Endothelial cell of umbilical vein (primary cell): ENCODE measurements at regions not wholly inside any gene's neighbourhood (a gene's known extent, or its start where the extent isn't known, plus 50 kb on each side); places are given as distances from the start of the nearest gene placed in this dataset.

Experiments
- BruUV-seq: library from RNA; stranded (reverse); fragments of 400-500 nt; replicated peaks from 2 replicates; lab custom pipeline; 2021; lab: Mats Ljungman, UMichigan
- CTCF ChIA-PET: fragments of 300-600, 350-600 bp; sonication (Branson Sonifier 250); formaldehyde crosslinking; loops from one replicate; lab custom pipeline; 2021; ENCODE audit warnings: antibody characterized with exemption, inconsistent platforms; lab: Charles Lee
- POLR2A ChIA-PET: fragments of 300-600, 350-600 bp; sonication (Branson Sonifier 250); formaldehyde crosslinking; loops from one replicate; lab custom pipeline; 2021; ENCODE audit warnings: antibody characterized with exemption, inconsistent platforms; lab: Charles Lee
- DNase-seq: peaks from one replicate; pipeline ENCODE4 v3.0.0-alpha.2; 2011; ENCODE audit warnings: low read depth, low spot score
- FAIRE-seq: peaks from 2 replicates; lab custom pipeline; 2011; peaks lifted over from hg19 to GRCh38; lab: Jason Lieb, UNC
- H2AFZ ChIP-seq: 2 replicates; pipeline ENCODE4 v1.6.0; 2012; ENCODE audit warnings: low read depth, low read length, control low read depth, inconsistent platforms
- H3K27ac ChIP-seq: 2 replicates; pipeline ENCODE4 v1.5.1; 2011; ENCODE audit warnings: low read depth, mild to moderate bottlenecking, control low read depth, low read length, moderate library complexity; ENCODE audit not compliant: insufficient read depth
- H3K27me3 ChIP-seq, 2 experiments: 2 replicates each; pipeline versions ENCODE4 v1.6.0 to v1.6.1; 2011; ENCODE audit warnings: low read length in 2 of 2, mixed read lengths in 1 of 2; ENCODE audit not compliant: control insufficient read depth in 2 of 2, insufficient read depth in 2 of 2
- H3K36me3 ChIP-seq, 2 experiments: 2 replicates in 1 of 2; 3 replicates in 1 of 2; pipeline ENCODE4 v1.5.1; 2011; ENCODE audit warnings: low read length in 2 of 2, mild to moderate bottlenecking in 1 of 2, moderate library complexity in 1 of 2; ENCODE audit not compliant: control insufficient read depth in 2 of 2, insufficient read depth in 2 of 2; ENCODE audit errors: extremely low read depth in 1 of 2
- H3K4me1 ChIP-seq: 3 replicates; pipeline ENCODE4 v1.5.1; 2011; ENCODE audit warnings: mild to moderate bottlenecking, low read length; ENCODE audit not compliant: control insufficient read depth, insufficient read depth; ENCODE audit errors: extremely low read depth
- H3K4me2 ChIP-seq: 2 replicates; pipeline ENCODE4 v1.6.1; 2011; ENCODE audit warnings: low read length, control low read depth, mixed read lengths; ENCODE audit not compliant: insufficient read depth
- H3K4me3 ChIP-seq, 3 experiments: fragments of 200-600 bp in 1 of 3; sonication (generic), shearing (Covaris generic) in 1 of 3; replicated peaks in 1 of 3; 2 replicates each; pipeline ENCODE4 v1.5.1; 2011 to 2016; ENCODE audit warnings: control low read depth in 3 of 3, low read length in 3 of 3, mild to moderate bottlenecking in 2 of 3, inconsistent platforms in 1 of 3, low read depth in 1 of 3, moderate library complexity in 1 of 3; ENCODE audit not compliant: insufficient read depth in 1 of 3
- H3K79me2 ChIP-seq: 2 replicates; pipeline ENCODE4 v1.6.0; 2012; ENCODE audit warnings: low read length, inconsistent platforms; ENCODE audit not compliant: control insufficient read depth, insufficient read depth
- H3K9ac ChIP-seq: replicated peaks from 2 replicates; pipeline ENCODE3; 2011; ENCODE audit warnings: low read length, control low read depth; ENCODE audit not compliant: insufficient read depth; ENCODE audit errors: extremely low read depth
- H3K9me1 ChIP-seq: replicated peaks from 3 replicates; pipeline ENCODE4 v1.6.0; 2011; ENCODE audit warnings: mild to moderate bottlenecking, low read length; ENCODE audit not compliant: control insufficient read depth, insufficient read depth; ENCODE audit errors: extremely low read depth
- H3K9me3 ChIP-seq: replicated peaks from 2 replicates; pipeline ENCODE4 v1.5.1; 2012; ENCODE audit warnings: low read length, inconsistent platforms; ENCODE audit not compliant: control insufficient read depth, insufficient read depth
- H4K20me1 ChIP-seq: replicated peaks from 2 replicates; pipeline ENCODE3; 2011; ENCODE audit warnings: mild to moderate bottlenecking, low read length; ENCODE audit not compliant: control insufficient read depth, insufficient read depth; ENCODE audit errors: extremely low read depth
- EZH2 ChIP-seq: IDR thresholded peaks from 2 replicates; pipeline ENCODE4 v1.6.1; 2012; ENCODE audit warnings: borderline replicate concordance, low read depth, mild to moderate bottlenecking, moderate library complexity, low read length, inconsistent platforms; ENCODE audit not compliant: severe bottlenecking
- FOS ChIP-seq: IDR thresholded peaks from 2 replicates; pipeline ENCODE4 v1.6.1; 2011; ENCODE audit warnings: mild to moderate bottlenecking, low read length, moderate library complexity, borderline replicate concordance; ENCODE audit not compliant: insufficient read depth
- GATA2 ChIP-seq: IDR thresholded peaks from 2 replicates; pipeline ENCODE4 v1.7.0; 2011; ENCODE audit warnings: low read depth, mild to moderate bottlenecking, moderate library complexity, mixed read lengths, low read length; ENCODE audit not compliant: insufficient read length, insufficient read depth
- JUN ChIP-seq: IDR thresholded peaks from 2 replicates; pipeline ENCODE4 v1.6.1; 2011; ENCODE audit warnings: borderline replicate concordance, low read depth; ENCODE audit not compliant: insufficient read length, insufficient read depth
- MAX ChIP-seq: IDR thresholded peaks from 2 replicates; pipeline ENCODE4 v1.6.1; 2011; ENCODE audit not compliant: insufficient read depth, insufficient read length
- POLR2AphosphoS5 ChIP-seq: IDR thresholded peaks from 2 replicates; pipeline ENCODE4 v1.6.1; 2012; ENCODE audit warnings: low read depth, mild to moderate bottlenecking, control low read depth, low read length, moderate library complexity; ENCODE audit not compliant: insufficient read depth
- dilution Hi-C: fragments of 300-500 bp; cut with MboI; formaldehyde crosslinking; loops from one replicate; pipeline ENCODE4 v1.15.0; 2019; ENCODE audit warnings: low sequenced_read_pairs; ENCODE audit not compliant: extremely low pct_ligation_motif_present
- intact Hi-C: fragments of 100-400 bp; cut with micrococcal nuclease; formaldehyde crosslinking; loops from one replicate; pipeline ENCODE4 v1.10.0; 2022
- TF ChIP-seq, protein P1 (sequence below), 2 donors: IDR thresholded peaks; 1 replicate in 1 of 2; 2 replicates in 1 of 2; pipeline ENCODE4 v1.5.1; 2011; ENCODE audit warnings: low read length in 2 of 2, mild to moderate bottlenecking in 2 of 2, moderate library complexity in 2 of 2, control low read depth in 1 of 2, inconsistent platforms in 1 of 2, low read depth in 1 of 2; ENCODE audit not compliant: insufficient read depth in 1 of 2; ENCODE audit errors: extremely low read depth in 1 of 2

GRCh38 chr5:138655530-138656190, 80.5 kb upstream of the HSPA9 start:
- dilution Hi-C loops: no loop called here
- Histone ChIP-seq H2AFZ (no peak overlapping the region), H3K4me1 (peaks cover 8% of the 10 kb centered on the region), H3K79me2 (no peaks in the 10 kb centered on the region), H3K9ac (no peak overlapping the region), H3K9me1 (no peaks in the 10 kb centered on the region), H3K9me3 (no peaks in the 10 kb centered on the region), H3K36me3 (no peaks in the 10 kb centered on the region), H3K4me2 (no peak overlapping the region), H3K4me3 (no peak overlapping the region), H3K27ac (no peak overlapping the region), H3K27me3 (peaks cover 2 to 3% of the 10 kb centered on the region in 2 experiments), H4K20me1 (no peaks in the 10 kb centered on the region)
- DNase-seq (peak; percentile 67), FAIRE-seq (peak; percentile 62)
- ChIA-PET CTCF (interaction anchor here (1.0 to 2.7 kb wide), 3 partner anchors 14 to 134 kb away, joined by 3 to 6 read pairs (median 3); no protein-coding TSS in a partner anchor), POLR2A (interaction anchor here (0.6 kb wide), 1 partner anchor 264 kb away, joined by 4 read pairs; no protein-coding TSS in a partner anchor)
- no TSS peak for BruUV-seq
- TF ChIP-seq GATA2: no peak
- TF ChIP-seq, protein P1, sequence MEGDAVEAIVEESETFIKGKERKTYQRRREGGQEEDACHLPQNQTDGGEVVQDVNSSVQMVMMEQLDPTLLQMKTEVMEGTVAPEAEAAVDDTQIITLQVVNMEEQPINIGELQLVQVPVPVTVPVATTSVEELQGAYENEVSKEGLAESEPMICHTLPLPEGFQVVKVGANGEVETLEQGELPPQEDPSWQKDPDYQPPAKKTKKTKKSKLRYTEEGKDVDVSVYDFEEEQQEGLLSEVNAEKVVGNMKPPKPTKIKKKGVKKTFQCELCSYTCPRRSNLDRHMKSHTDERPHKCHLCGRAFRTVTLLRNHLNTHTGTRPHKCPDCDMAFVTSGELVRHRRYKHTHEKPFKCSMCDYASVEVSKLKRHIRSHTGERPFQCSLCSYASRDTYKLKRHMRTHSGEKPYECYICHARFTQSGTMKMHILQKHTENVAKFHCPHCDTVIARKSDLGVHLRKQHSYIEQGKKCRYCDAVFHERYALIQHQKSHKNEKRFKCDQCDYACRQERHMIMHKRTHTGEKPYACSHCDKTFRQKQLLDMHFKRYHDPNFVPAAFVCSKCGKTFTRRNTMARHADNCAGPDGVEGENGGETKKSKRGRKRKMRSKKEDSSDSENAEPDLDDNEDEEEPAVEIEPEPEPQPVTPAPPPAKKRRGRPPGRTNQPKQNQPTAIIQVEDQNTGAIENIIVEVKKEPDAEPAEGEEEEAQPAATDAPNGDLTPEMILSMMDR (IDR thresholded peaks at IDR 0.05; ENCODE audit: extremely low read depth in 1 of 2, insufficient read depth in 1 of 2, low read depth in 1 of 2, low read length in 2 of 2): no peak
- TF ChIP-seq EZH2: no peak
- TF ChIP-seq MAX: no peak
- no peak for TF ChIP-seq FOS
- TF ChIP-seq JUN: no peak
- no peak for TF ChIP-seq POLR2AphosphoS5
- intact Hi-C loops: no loop called here
